ENCODE measurements at regions not wholly inside any gene's neighbourhood (a gene's known extent, or its start where the extent isn't known, plus 50 kb on each side); places are given as distances from the start of the nearest gene placed in this dataset.

DNA sequence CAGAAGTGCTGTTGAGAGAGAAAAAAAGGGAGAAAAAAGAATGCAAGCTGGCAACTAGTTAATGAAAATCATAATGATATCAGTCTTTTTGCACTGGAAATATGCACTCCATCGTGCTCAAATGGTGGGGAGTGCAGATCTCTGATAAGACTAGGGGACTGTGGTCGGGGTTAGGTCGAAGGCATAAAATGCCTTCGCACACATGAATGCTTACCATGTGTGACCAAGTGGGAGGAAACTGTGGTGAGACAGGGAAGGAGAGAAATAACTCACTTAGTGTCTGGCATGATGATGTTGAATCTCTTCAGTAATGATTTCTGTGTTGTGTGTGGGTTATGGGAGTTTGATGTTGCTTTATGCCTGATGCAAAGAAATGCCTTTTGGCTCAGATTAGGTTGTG, 358.9 kb downstream of the FBXO8 start:
- DNase-seq (ENCODE audit: low spot score) = no peak

DNA sequence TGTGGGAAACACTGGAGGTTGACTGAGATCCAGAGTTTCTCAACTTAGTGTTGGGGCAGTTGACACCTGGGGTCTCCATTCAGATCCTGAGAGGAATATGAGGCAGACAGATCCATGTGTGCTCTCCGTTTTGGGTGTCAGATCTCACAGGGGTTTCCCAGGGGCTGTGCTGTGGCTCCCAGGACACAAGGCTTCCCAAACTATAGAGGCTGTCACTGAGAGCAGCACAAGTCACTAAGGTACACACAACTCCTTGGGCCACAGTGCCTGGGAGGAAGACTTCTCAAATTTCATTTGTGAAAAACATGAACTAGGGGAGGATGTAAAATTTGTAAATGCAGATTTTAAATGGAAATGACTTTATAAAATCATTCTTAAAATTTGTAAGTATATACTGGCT, 363.6 kb downstream of the FBXO8 start:
- no peak for DNase-seq (ENCODE audit: low spot score)

DNA sequence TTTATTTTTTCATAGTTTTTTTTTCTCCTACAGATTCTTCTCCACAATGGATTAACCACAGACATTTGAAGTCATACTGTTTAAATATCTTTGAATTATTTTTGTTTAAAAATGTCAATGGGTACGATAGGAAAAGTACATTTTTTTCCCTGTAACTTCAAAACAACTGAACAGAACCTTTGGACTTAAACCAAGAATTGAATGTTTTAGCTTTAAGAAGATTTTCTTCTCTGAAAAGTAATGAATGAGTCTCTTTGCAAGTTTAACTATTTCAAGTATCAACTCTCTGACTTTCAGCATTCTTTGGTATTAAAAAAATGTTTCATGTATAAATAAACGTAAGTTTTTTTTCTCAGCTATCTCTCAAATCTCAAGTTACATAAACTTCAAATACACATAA, 364.3 kb downstream of the FBXO8 start:
- no peak for DNase-seq (ENCODE audit: low spot score)

DNA sequence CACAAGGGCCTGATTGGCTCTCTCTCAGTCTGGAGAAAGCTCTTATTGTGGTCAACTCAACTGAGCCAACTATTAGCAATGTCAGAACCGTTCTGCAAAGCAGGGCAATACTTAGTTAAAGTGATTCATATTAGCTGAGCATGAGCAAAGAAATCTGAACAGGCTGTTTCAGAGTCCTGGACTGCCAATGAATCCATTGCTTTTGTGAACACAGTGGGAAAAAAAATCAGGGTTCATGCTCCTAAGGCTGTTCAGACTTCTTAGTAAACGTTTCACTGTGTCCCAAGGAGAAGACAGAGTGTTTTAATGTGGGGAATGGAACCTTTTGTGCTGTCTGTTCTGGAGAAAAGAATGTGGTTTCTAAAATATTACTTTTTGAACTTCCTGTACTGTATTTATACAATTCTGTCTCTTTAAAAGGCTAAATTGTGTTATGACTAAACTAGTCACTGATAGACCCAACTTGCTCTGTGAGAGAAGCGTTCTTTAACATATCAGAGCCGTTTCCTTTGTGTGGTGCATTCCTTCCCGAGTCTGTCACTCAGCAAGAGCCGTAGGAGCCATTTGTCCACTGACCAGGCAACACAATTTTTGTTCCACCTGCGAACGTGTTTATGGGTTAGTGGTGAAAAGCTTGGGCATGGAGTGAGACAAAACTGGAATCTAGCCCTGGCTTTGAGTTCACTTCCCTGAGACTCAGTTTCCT, 366.1 kb downstream of the FBXO8 start:
- DNase-seq (ENCODE audit: low spot score) = no peak

DNA sequence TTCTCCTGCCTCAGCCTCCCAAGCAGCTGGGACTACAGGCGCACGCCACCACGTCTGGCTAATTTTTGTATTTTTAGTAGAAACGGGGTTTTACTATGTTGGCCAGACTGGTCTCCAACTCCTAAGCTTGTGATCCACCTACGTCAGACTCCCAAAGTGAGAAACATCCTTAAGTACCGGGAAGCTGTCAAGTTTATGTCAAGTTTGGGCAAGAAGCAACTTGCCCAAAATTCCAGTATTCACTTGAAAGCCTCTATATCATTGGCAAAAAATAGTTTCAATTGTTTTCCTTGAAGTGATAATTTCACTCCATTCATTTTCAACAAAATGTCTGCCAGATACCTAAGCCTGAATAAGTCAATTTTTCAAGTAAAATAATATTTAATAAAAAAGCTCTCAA, 370.0 kb downstream of the FBXO8 start:
- no peak for DNase-seq (ENCODE audit: low spot score)

DNA sequence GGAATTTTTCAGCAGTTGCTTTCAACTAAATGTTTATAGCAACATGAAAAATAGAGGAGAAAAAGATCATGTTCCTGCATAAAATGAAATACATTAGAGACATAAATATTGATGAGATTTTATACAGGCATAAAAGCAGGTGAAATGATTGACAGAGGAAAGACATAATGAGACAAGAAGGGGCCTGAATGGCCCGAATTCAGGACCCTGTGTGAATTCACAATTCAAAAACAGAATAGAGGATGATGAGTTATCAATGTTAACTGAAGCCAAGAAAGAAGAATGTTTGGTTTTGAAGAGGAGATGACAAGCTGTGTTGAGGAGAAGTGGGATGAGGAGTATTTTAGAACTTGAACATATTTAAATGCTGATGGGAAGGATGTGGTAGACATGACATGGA, 371.1 kb downstream of the FBXO8 start:
- DNase-seq (ENCODE audit: low spot score) = no peak

DNA sequence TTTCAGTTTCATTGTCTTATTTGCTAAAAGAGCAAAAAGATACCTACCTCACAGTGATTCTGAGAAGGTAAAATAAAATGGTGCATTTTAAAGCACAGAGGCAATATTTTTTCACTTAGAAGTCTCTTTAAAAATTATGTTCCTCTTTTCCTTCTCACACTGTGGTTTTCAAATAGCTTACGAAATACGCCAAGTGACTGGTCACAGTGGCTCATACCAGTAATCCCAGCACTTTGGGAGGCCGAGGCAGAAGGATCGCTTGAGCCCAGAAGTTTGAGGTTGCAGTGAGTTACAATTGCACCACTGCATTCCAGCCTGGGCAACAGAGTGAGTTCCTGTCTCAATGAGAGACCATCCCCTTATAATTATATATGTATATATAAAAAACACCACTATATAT, 372.6 kb downstream of the FBXO8 start:
- no peak for DNase-seq (ENCODE audit: low spot score)

DNA sequence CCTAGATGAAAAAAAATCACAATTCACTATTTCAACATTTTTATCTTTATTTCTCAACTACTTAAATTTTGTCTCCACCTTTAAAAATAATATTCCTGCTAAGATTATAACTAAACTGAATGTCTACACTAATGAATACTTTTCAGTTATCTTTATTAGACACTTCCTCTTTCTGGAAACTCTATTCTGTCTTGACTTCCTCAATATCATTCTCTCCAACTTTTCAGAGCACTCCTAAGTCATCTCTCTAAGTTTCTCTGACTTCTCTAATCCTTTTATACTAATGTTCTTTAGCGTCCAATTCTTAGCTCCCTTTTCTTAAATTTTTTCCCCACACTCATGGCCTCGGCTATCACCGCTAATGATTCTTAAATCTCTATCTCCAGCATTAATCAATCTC, 374.2 kb downstream of the FBXO8 start:
- no peak for DNase-seq (ENCODE audit: low spot score)

DNA sequence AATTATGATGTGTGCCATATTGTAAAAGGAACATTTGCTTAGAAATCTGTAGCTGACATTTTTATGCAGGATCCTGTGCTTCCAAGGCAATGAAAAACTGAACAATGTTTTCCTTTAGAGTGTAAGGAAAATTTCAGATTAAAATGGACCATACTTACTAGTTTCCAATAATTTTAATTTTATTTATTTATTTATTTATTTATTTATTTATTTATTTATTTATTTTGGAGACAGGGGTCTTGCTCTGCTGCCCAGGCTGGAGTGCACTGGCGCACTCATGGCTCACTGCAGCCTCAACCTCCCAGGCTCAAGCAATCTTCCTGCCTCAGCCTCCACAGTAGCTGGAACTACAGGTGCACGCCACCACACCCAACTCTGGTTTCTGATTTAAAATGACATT, 369.8 kb upstream of the HAND2 start:
- DNase-seq (ENCODE audit: low spot score) = no peak

DNA sequence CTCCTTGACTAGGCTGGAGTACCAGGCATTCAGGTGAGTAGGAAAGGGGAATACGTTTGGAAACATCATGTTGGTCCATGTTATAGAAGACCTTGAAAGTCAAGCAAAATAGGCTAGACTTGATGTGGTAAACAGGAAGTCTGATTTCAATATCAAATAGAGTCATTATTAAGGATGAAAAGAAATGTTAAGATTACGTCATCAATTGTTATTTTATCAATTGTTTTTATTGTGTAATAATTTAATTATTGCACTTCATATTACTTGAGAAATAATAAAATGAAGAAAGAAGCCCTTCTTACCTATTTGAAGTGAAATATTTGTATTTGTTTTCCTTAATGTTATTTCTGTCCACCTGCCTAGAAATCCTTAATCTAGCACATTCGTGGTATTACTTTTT, 361.0 kb upstream of the HAND2 start:
- no peak for DNase-seq (ENCODE audit: low spot score)

DNA sequence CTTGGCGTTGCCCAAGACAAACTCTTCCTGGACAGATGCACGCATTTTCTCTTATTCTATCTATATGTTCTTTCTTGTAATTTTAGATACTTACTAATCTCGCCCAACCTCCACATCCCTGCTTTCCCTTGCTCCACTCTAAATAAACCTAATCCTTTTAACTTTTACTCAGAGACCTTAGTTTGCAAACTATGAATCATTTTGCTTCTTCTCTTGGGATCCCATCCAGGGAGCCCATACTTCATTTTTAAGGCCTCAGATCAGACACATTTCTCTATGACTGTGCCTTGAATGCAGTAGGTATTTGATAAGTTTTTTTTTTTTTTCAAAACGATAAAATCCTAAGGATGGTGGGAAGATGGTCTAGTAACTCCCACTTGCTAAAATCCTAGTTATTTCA, 353.8 kb upstream of the HAND2 start:
- DNase-seq (ENCODE audit: low spot score) = no peak

DNA sequence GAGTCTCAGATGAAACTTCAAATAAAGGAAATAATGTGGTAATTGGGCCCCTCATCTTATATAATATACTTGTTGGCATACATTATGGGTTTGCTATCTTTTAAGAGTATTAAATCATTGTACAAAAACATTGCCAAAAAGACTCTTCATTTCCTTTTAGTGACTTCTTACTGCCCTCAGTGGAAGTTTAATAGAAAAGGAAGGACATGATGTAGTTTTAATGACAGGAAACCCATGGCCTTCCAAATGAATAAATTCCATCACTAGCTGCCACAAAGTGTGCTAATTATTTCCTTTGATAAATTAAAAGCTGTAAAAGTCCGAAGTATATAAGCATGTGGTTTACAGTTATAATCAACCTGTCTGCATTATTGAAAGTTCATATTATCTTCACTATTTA, 350.9 kb upstream of the HAND2 start:
- no peak for DNase-seq (ENCODE audit: low spot score)

DNA sequence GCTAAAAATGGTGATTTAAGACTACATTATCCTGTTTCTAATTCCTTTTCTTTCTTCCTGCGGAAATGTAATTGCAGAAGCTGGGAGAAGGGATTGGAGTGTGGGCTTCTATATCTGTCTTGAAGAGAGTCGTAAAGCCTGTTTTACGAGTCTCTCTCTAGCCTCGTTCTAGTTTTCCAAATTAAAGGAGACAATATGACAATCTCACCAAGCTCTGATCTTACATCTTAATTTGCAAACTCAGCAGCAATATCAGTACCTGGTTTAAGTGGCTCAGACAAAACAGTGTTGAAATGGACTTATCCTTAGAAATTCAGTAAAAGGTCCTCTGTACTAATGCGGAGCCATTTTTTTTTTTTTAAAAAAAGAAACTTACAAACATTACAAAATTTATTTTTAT, 349.5 kb upstream of the HAND2 start:
- DNase-seq (ENCODE audit: low spot score) = no peak

DNA sequence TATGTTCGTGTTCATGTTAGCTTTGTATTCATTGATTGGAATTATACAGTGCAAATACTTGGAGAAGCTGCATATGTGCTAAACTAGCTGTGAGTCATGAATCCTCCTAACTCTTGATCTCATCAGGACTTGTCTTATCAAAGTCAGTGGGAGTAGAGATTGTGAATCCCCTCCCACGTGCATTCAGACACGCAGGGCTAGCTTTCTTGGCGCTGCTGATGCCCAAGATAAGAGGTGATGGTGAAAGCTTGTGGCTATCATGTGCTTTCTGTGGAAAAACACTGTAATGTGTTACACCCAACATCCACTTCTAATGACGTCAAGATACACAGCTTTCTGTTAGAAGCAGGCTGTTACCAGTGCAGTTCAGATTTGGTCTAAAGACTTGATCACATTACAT, 348.7 kb upstream of the HAND2 start:
- no peak for DNase-seq (ENCODE audit: low spot score)

DNA sequence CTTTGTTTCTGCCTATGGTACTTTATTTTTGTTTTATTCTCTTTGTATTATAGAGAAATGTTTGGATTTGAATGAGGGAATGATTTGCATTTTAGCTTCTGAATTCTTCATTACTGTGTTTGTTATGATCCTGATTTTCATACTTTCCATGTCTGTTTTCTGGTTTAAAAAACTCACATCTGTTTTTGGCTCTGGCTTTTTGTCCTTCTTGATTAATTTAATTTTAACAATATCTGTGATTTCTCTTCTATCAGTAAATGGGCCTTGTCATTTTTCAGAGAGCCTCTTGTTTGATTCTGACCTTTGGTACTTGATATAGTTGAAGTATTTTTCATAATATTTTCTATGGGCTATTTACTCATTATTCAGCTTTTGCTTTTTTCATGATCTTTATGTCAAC, 341.6 kb upstream of the HAND2 start:
- DNase-seq (ENCODE audit: low spot score) = no peak

DNA sequence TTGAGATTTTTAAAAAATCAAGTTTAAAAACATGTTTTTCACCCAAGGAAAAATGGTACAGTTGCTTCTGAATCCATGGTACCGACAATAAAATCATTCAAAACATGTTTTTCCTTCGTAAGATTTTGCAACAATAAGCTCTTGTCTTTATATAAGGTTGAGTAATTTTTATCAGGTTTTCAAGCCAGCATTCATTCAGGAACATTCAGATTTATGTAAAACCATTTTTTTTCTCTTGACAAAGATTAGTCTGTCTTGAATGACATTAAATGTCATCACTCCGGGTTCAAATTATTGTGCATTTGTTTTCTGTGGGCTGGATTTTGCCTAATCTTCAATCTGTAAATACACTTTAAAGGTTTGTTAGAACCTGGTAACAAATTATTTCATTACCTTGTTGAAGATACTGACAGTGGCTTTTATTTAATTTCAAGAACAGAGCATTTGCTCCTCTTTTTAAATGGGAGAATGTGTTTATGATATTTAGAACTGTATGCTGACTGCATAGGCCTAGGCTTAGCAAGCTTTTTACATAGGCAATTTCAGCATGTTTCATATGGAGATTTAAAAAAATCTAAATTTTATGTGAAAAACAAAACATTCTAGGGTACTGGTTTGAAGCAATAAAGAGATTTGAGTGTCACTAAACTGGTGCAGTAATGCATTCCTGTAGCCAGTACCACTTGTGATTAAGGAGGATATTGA, 336.4 kb upstream of the HAND2 start:
- DNase-seq (ENCODE audit: low spot score) = no peak

DNA sequence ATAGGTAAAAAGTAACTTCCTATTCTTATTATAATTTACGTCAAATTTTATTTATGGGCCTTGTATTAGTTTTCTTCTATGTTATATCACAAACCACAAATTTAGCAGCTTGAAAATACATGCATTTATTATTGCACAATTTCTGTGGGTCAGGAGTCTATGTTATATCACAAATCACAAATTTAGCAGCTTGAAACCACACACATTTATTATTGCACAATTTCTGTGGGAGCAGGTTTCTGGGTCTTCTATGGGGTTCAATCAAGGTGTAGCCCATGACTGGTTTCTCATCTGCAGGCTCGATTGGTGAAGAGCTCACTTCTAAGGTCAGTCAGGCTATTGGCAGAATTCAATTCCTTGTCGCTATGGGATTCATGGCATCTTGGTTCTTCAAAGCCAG, 332.7 kb upstream of the HAND2 start:
- no peak for DNase-seq (ENCODE audit: low spot score)

DNA sequence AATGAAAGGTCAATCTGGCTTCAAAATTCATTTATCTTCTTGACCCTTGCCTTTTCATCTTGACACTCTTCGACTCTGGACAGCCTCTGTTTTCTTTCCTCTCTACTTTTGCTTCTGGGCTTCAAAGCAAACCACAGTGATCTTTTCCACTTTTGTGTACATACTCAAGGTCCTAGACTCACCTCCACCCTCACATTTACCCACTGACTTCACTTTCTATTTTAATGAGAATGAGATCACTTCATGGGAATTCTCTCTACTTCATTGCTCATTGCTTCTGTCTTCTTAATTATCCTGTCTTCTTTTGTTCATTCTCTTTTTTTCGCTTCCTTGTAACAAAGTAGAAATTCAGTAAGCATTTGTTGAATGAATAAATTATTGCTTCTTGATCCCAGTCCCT, 330.1 kb upstream of the HAND2 start:
- DNase-seq (ENCODE audit: low spot score) = no peak

DNA sequence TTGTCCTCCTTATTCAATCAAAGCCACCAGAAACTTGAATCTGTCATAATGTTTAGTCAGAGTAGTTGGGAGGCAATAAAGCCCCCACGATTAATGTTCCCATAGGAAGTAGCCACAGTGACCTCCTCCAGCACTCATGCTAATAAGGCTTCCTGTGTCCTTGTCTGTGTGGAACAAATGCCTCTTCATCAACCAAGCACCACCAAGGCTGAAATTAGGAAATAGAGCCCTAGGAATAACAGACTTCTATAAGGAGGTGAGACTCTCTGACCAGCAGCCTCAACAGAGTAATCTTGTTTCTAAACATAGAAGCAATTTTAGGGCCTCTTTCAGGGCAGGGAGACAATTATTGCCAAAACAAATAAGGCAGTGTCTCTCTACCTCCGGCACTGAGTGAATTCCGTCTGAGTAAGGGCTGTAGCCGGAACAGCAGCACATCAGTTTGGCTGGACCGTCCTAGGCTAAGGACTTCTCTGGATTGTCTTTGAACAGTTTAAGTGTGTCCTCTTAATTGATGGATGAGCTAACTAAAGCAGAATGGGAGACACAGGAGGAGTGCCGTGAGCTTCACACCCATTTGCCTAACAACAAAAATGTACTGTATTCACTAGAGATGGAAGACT, 329.2 kb upstream of the HAND2 start:
- no peak for DNase-seq (ENCODE audit: low spot score)

DNA sequence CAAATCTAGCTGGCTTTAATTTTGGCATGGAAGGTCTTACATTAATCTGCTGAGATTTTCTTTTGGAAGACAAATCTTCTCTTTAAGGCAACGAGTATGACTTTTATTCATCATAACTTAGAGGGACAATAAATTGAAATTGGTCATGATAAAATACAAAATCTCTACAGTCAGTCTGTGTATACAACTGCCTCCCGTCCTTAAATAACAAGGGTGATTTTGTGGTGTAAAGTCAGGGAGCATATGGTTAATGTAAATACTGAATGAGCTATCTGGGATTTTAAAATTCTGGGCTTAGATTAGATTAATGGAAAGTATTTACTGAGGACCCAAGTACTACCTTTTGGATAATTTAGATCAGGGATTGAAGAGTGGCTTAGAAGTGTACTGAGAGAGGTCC, 328.4 kb upstream of the HAND2 start:
- DNase-seq (ENCODE audit: low spot score) = no peak

DNA sequence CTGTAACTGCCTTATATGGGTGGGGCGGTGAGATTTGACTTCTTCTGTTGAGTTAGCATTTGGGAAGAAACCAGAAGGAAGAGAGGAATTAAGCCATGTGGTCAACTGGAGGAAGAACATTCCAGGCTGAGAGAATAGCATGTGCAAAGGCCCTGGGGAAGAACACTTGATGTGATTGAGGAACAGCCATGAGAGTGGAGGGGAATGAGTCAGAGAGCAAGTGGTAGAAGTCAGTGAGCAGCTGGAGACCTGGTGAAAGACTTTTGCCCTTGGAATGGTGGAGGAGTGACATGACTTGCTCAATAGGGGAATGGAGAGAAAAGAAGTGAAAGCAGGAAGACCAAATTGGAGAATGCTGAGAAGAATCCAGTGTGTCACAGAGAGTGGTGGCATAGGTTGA, 327.8 kb upstream of the HAND2 start:
- no peak for DNase-seq (ENCODE audit: low spot score)

DNA sequence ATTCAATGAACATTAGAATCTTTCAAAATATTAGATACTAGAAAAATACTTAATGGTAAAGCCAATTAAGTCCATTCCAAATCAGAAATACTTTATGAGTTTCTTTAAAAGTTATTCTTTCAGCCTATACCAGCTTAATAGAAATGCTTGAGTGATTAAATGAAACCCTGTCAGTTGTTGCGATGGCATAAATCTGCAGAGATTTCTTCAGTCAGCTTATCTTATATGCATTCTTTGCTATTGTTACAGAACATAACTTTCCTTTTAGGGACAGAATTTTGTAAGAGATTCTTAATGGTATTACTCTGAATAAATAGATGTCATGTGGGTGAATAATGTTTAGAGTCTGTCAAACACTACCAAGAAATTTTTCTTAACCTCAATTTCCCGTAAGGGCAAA, 325.0 kb upstream of the HAND2 start:
- no peak for DNase-seq (ENCODE audit: low spot score)

DNA sequence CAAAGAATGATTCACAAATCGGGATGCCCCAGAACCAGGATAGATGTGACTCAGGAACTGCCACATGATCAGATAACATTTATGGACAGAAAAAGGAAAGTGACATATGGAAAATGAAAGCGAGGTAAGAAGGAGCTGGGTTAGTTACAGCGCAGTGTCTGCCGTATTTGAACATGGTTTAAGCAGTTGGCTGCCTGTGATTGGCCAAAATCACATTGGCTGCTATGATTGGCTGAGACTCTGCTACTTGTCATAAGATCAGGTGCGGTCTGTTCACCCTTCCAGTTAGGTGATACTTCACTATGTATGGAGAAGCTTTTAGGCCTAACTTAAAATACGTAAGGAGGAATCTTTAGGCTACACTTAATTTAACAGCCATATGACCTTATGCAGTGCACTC, 322.7 kb upstream of the HAND2 start:
- no peak for DNase-seq (ENCODE audit: low spot score)

DNA sequence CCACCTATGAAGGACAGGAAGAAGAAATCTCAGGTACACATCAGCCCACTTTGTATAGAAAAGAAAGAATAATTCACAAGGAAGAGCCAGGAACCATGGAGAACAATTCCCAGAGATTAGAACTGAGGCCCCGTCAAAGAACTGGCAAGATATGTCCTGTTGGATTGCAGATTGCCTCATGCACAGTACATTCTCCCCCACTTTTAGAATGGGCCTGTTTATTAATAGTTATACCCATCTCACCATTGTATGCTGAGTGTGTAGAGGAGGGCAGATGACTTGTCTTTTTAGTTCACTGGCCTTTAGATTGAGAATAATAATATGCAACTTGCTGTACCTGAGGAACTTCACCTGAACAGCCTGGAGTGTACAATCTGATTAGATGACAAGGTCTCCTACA, 315.6 kb upstream of the HAND2 start:
- DNase-seq (ENCODE audit: low spot score) = no peak
